Immature natural killer cell (primary cell): ENCODE measurements at regions not wholly inside any gene's neighbourhood (a gene's known extent, or its start where the extent isn't known, plus 50 kb on each side); places are given as distances from the start of the nearest gene placed in this dataset.

Experiments
- DNase-seq, 3 donors: peaks; one replicate each; pipeline ENCODE4 v3.0.0; 2022; ENCODE audit warnings: mixed read lengths in 1 of 3
- H3K27ac Mint-ChIP-seq, 6 donors: one replicate each; pipeline ENCODE4 v1.8.0; 2020; ENCODE audit warnings: mixed read lengths in 6 of 6, mild to moderate bottlenecking in 5 of 6, inconsistent platforms in 4 of 6, moderate library complexity in 3 of 6
- H3K27me3 Mint-ChIP-seq, 3 donors: one replicate each; pipeline ENCODE4 v1.8.0; 2020 to 2021; ENCODE audit warnings: low read depth in 3 of 3, mild to moderate bottlenecking in 3 of 3, mixed read lengths in 3 of 3, moderate library complexity in 3 of 3, inconsistent platforms in 1 of 3
- H3K36me3 Mint-ChIP-seq, 3 donors: one replicate each; pipeline ENCODE4 v1.8.0; 2020; ENCODE audit warnings: mixed read lengths in 3 of 3, inconsistent platforms in 2 of 3, mild to moderate bottlenecking in 2 of 3
- H3K4me1 Mint-ChIP-seq, 2 donors: one replicate each; pipeline ENCODE4 v1.8.0; 2020; ENCODE audit warnings: inconsistent platforms in 2 of 2, mild to moderate bottlenecking in 2 of 2, mixed read lengths in 2 of 2, moderate library complexity in 1 of 2
- H3K4me3 Mint-ChIP-seq, 5 donors: one replicate each; pipeline ENCODE4 v1.8.0; 2020; ENCODE audit warnings: mild to moderate bottlenecking in 5 of 5, mixed read lengths in 5 of 5, inconsistent platforms in 3 of 5, moderate library complexity in 3 of 5
- H3K9me3 Mint-ChIP-seq, 6 donors: one replicate each; pipeline ENCODE4 v1.8.0; 2020; ENCODE audit warnings: mild to moderate bottlenecking in 6 of 6, mixed read lengths in 6 of 6, inconsistent platforms in 4 of 6, moderate library complexity in 3 of 6

- no peak for DNase-seq
- peaks cover 0 to 11% of the 10 kb centered on the region in 2 donors for H3K4me1 Mint-ChIP-seq
- no peak overlapping the region for H3K4me3 Mint-ChIP-seq
- no peaks in the 10 kb centered on the region for H3K9me3 Mint-ChIP-seq
- no peaks in the 10 kb centered on the region for H3K36me3 Mint-ChIP-seq
- H3K27ac Mint-ChIP-seq, result no peak overlapping the region
- H3K27me3 Mint-ChIP-seq, result peaks cover 0 to 2% (median 2%) of the 10 kb centered on the region in 3 donors
Measured at GRCh38 chr22:20637750-20638506, 130.5 kb downstream of the MED15 start.

- DNase-seq, result no peak
- Mint-ChIP-seq H3K27ac (no peak overlapping the region), H3K9me3 (no peaks in the 10 kb centered on the region)
Measured at GRCh38 chr22:20638507-20638870, 131.1 kb downstream of the MED15 start.

GRCh38 chr22:20639343-20639742 is 131.9 kb downstream of the MED15 start:
- Mint-ChIP-seq H3K4me1 (peaks cover 0 to 11% of the 10 kb centered on the region in 2 donors), H3K9me3 (no peaks in the 10 kb centered on the region), H3K4me3 (no peak overlapping the region), H3K27ac (no peak overlapping the region), H3K27me3 (peaks cover 0 to 5% (median 2%) of the 10 kb centered on the region in 3 donors), H3K36me3 (no peaks in the 10 kb centered on the region)
- no peak for DNase-seq

More at GRCh38 chr22:20638507-20638870, 131.1 kb downstream of the MED15 start:
- H3K4me3 Mint-ChIP-seq, result no peak overlapping the region
- H3K4me1 Mint-ChIP-seq, result peaks cover 0 to 11% of the 10 kb centered on the region in 2 donors
- peaks cover 0 to 3% (median 2%) of the 10 kb centered on the region in 3 donors for H3K27me3 Mint-ChIP-seq
- H3K36me3 Mint-ChIP-seq, result no peaks in the 10 kb centered on the region

GRCh38 chr22:20639750-20640149 is 132.3 kb downstream of the MED15 start:
- H3K27me3 Mint-ChIP-seq, result peaks cover 0 to 5% (median 2%) of the 10 kb centered on the region in 3 donors
- no peak overlapping the region for H3K4me3 Mint-ChIP-seq
- H3K36me3 Mint-ChIP-seq, result no peaks in the 10 kb centered on the region
- H3K27ac Mint-ChIP-seq, result no peak overlapping the region
- H3K4me1 Mint-ChIP-seq, result peaks cover 0 to 10% of the 10 kb centered on the region in 2 donors
- DNase-seq, result no peak
- H3K9me3 Mint-ChIP-seq, result no peaks in the 10 kb centered on the region

- Mint-ChIP-seq H3K9me3 (no peaks in the 10 kb centered on the region), H3K27me3 (peaks cover 0 to 2% (median 2%) of the 10 kb centered on the region in 3 donors), H3K27ac (no peak overlapping the region), H3K4me1 (no peaks in the 10 kb centered on the region), H3K36me3 (no peaks in the 10 kb centered on the region), H3K4me3 (no peak overlapping the region)
- no peak for DNase-seq
Measured at GRCh38 chr22:20641198-20641892, 132.6 kb upstream of the SERPIND1 start.

GRCh38 chr22:20641919-20642579 is 131.9 kb upstream of the SERPIND1 start:
- Mint-ChIP-seq H3K4me1 (no peaks in the 10 kb centered on the region), H3K4me3 (no peak overlapping the region), H3K9me3 (no peaks in the 10 kb centered on the region), H3K36me3 (no peaks in the 10 kb centered on the region), H3K27me3 (peaks cover 0 to 2% (median 2%) of the 10 kb centered on the region in 3 donors), H3K27ac (peak overlapping the region in 1 of 6 donors; percentile 3)
- DNase-seq, result no peak

GRCh38 chr22:20642668-20643179 is 131.2 kb upstream of the SERPIND1 start:
- H3K9me3 Mint-ChIP-seq, result no peaks in the 10 kb centered on the region
- no peaks in the 10 kb centered on the region for H3K36me3 Mint-ChIP-seq
- H3K27ac Mint-ChIP-seq, result peak overlapping the region in 1 of 6 donors; percentile 3
- H3K27me3 Mint-ChIP-seq, result peaks cover 0 to 2% (median 2%) of the 10 kb centered on the region in 3 donors
- no peak for DNase-seq
- H3K4me1 Mint-ChIP-seq, result no peaks in the 10 kb centered on the region
- H3K4me3 Mint-ChIP-seq, result no peak overlapping the region

- H3K4me1 Mint-ChIP-seq, result peaks cover 1 to 11% of the 10 kb centered on the region in 2 donors
- H3K36me3 Mint-ChIP-seq, result no peaks in the 10 kb centered on the region
- H3K27ac Mint-ChIP-seq, result no peak overlapping the region
- no peak overlapping the region for H3K4me3 Mint-ChIP-seq
- DNase-seq, result no peak
- H3K27me3 Mint-ChIP-seq, result peaks cover 0 to 2% (median 0%) of the 10 kb centered on the region in 3 donors
- no peaks in the 10 kb centered on the region for H3K9me3 Mint-ChIP-seq
Measured at GRCh38 chr22:20644071-20644642, 129.8 kb upstream of the SERPIND1 start.

GRCh38 chr22:20645954-20646353 is 128.0 kb upstream of the SERPIND1 start:
- Mint-ChIP-seq H3K27ac (no peak overlapping the region), H3K36me3 (no peaks in the 10 kb centered on the region), H3K4me1 (peaks cover 1 to 12% of the 10 kb centered on the region in 2 donors), H3K27me3 (peaks cover 0 to 2% (median 0%) of the 10 kb centered on the region in 3 donors), H3K9me3 (no peaks in the 10 kb centered on the region), H3K4me3 (no peak overlapping the region)
- DNase-seq, result no peak

- no peaks in the 10 kb centered on the region for H3K9me3 Mint-ChIP-seq
- H3K27ac Mint-ChIP-seq, result no peak overlapping the region
- DNase-seq, result no peak
- no peaks in the 10 kb centered on the region for H3K36me3 Mint-ChIP-seq
- H3K4me3 Mint-ChIP-seq, result no peak overlapping the region
- peaks cover 1 to 12% of the 10 kb centered on the region in 2 donors for H3K4me1 Mint-ChIP-seq
- peaks cover 0 to 2% (median 0%) of the 10 kb centered on the region in 3 donors for H3K27me3 Mint-ChIP-seq
Measured at GRCh38 chr22:20646415-20646814, 127.5 kb upstream of the SERPIND1 start.

- Mint-ChIP-seq H3K4me3 (no peak overlapping the region), H3K9me3 (no peaks in the 10 kb centered on the region), H3K27me3 (peaks cover 0 to 2% (median 0%) of the 10 kb centered on the region in 3 donors), H3K4me1 (peaks cover 1 to 12% of the 10 kb centered on the region in 2 donors), H3K36me3 (no peaks in the 10 kb centered on the region), H3K27ac (no peak overlapping the region)
- no peak for DNase-seq
Measured at GRCh38 chr22:20646906-20647305, 127.0 kb upstream of the SERPIND1 start.

- Mint-ChIP-seq H3K27me3 (peaks cover 0 to 2% (median 0%) of the 10 kb centered on the region in 3 donors), H3K9me3 (no peaks in the 10 kb centered on the region), H3K36me3 (no peaks in the 10 kb centered on the region), H3K4me1 (peaks cover 1 to 12% of the 10 kb centered on the region in 2 donors), H3K27ac (no peak overlapping the region), H3K4me3 (no peak overlapping the region)
- no peak for DNase-seq
Measured at GRCh38 chr22:20647586-20648305, 126.2 kb upstream of the SERPIND1 start.

- H3K27ac Mint-ChIP-seq, result peak overlapping the region in 1 of 6 donors; percentile 28
- H3K4me3 Mint-ChIP-seq, result no peak overlapping the region
- no peaks in the 10 kb centered on the region for H3K36me3 Mint-ChIP-seq
Measured at GRCh38 chr22:20648306-20648903, 125.5 kb upstream of the SERPIND1 start.

More at GRCh38 chr22:20648306-20648903, 125.5 kb upstream of the SERPIND1 start:
- H3K27me3 Mint-ChIP-seq, result peaks cover 0 to 2% (median 0%) of the 10 kb centered on the region in 3 donors
- H3K4me1 Mint-ChIP-seq, result peaks cover 1 to 12% of the 10 kb centered on the region in 2 donors
- no peak for DNase-seq
- H3K9me3 Mint-ChIP-seq, result no peaks in the 10 kb centered on the region
